HG03565 (cell line): ENCODE measurements at regions not wholly inside any gene's neighbourhood (a gene's known extent, or its start where the extent isn't known, plus 50 kb on each side); places are given as distances from the start of the nearest gene placed in this dataset.

Source experiments
- ATAC-seq: cut with Tn5 transposase; IDR thresholded peaks from one replicate; pipeline ENCODE4 v1.9.1; 2021; ENCODE audit warnings: mild to moderate bottlenecking, moderate library complexity; ENCODE audit not compliant: unreplicated experiment

- no peak for ATAC-seq
Observed at GRCh38 chr9:12463641-12464040, 229.5 kb upstream of the TYRP1 start.

- ATAC-seq = no peak
Observed at GRCh38 chr9:12464400-12464799, 228.8 kb upstream of the TYRP1 start.

- no peak for ATAC-seq
Observed at GRCh38 chr9:12464910-12465512, 228.2 kb upstream of the TYRP1 start.

- no peak for ATAC-seq
Observed at GRCh38 chr9:12469084-12469483, 224.1 kb upstream of the TYRP1 start.

GRCh38 chr9:12494411-12494810, 198.8 kb upstream of the TYRP1 start:
- ATAC-seq = no peak

GRCh38 chr9:12497790-12498189, 195.4 kb upstream of the TYRP1 start:
- ATAC-seq = no peak

GRCh38 chr9:12502520-12502919, 190.7 kb upstream of the TYRP1 start:
- ATAC-seq = no peak

GRCh38 chr9:12503606-12504122, 189.5 kb upstream of the TYRP1 start:
- ATAC-seq = no peak

GRCh38 chr9:12510551-12510950, 182.6 kb upstream of the TYRP1 start:
- no peak for ATAC-seq

- ATAC-seq = no peak
Observed at GRCh38 chr9:12511726-12512125, 181.5 kb upstream of the TYRP1 start.

GRCh38 chr9:12516031-12516430, 177.2 kb upstream of the TYRP1 start:
- no peak for ATAC-seq

GRCh38 chr9:12516573-12516972, 176.6 kb upstream of the TYRP1 start:
- ATAC-seq = no peak

GRCh38 chr9:12538842-12539579, 154.2 kb upstream of the TYRP1 start:
- ATAC-seq = no peak

GRCh38 chr9:12539580-12539975, 153.6 kb upstream of the TYRP1 start:
- no peak for ATAC-seq

- ATAC-seq = no peak
Observed at GRCh38 chr9:12544700-12545099, 148.5 kb upstream of the TYRP1 start.

GRCh38 chr9:12554636-12555035, 138.5 kb upstream of the TYRP1 start:
- no peak for ATAC-seq

GRCh38 chr9:12566404-12567090, 126.6 kb upstream of the TYRP1 start:
- no peak for ATAC-seq

GRCh38 chr9:12584656-12585522, 108.3 kb upstream of the TYRP1 start:
- ATAC-seq = no peak

- no peak for ATAC-seq
Observed at GRCh38 chr9:12595400-12595799, 97.8 kb upstream of the TYRP1 start.

- no peak for ATAC-seq
Observed at GRCh38 chr9:12604164-12604821, 88.9 kb upstream of the TYRP1 start.
